HG03354 (cell line): ENCODE measurements at regions not wholly inside any gene's neighbourhood (a gene's known extent, or its start where the extent isn't known, plus 50 kb on each side); places are given as distances from the start of the nearest gene placed in this dataset.
"Not testable (repeated sequence)": the region's sequence is repeated elsewhere in the genome, so short reads cannot be mapped to it uniquely, and the experiment has no call there.

Source experiments
- ATAC-seq: cut with Tn5 transposase; IDR thresholded peaks from one replicate; pipeline ENCODE4 v1.9.1; 2021; ENCODE audit warnings: mild to moderate bottlenecking; ENCODE audit not compliant: unreplicated experiment, poor library complexity, severe bottlenecking

- no peak for ATAC-seq
These were observed 1644.8 kb downstream of the PCDH9 start for GRCh38 chr13:65585346-65585745.

GRCh38 chr13:65584126-65584525 is 1646.0 kb downstream of the PCDH9 start:
- ATAC-seq: no peak

- ATAC-seq: no peak
These were observed 1648.0 kb downstream of the PCDH9 start for GRCh38 chr13:65582160-65582559.

DNA sequence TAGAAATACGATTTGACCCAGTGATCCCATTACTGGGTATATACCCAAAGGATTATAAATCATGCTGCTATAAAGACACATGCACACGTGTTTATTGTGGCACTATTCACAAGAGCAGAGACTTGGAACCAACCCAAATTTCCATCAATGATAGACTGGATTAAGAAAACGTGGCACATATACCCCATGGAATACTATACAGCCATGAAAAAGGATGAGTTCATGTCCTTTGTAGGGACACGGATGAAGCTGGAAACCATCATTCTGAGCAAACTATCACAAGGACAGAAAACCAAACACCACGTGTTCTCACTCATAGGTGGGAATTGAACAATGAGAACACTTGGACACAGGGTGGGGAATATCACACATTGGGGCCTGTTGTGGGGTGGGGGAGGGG is 1665.6 kb downstream of the PCDH9 start:
- ATAC-seq: not testable (repeated sequence)

- ATAC-seq: no peak
These were observed 1667.8 kb downstream of the PCDH9 start for GRCh38 chr13:65562305-65562704.

GRCh38 chr13:65560936-65561335 is 1669.2 kb downstream of the PCDH9 start:
- no peak for ATAC-seq

- no peak for ATAC-seq
These were observed 1674.2 kb downstream of the PCDH9 start for GRCh38 chr13:65555962-65556361.

DNA sequence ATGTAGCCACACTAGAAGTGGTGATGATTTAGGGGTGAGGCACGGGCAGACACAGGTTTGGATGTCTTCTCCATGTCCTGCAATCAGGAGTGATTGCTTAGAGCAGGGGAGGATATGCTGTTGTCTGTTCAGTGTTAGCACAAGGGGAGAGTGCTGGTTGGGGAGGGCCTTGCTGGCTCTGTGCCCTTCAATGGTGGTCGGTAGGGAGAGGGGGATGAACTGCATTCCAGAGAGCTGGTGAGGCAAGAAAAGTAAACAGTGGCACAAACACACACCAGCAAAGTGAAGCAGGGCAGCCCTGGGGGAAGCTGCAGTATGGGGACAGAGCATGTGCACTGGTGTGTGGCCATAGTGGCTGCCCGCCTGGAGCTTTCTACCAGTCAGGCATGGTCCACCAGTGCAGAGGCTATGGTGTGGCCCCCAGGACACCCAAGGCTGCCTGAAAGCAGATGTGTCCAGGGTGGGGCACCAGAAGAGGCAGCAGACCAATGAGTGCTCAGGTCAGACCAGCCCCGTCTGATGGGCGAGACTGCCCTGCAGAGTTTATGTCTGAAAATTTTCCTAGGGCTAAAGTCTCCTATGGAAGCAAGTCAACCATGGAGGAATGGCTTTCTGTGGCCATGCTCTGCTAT is 1676.9 kb downstream of the PCDH9 start:
- no peak for ATAC-seq

DNA sequence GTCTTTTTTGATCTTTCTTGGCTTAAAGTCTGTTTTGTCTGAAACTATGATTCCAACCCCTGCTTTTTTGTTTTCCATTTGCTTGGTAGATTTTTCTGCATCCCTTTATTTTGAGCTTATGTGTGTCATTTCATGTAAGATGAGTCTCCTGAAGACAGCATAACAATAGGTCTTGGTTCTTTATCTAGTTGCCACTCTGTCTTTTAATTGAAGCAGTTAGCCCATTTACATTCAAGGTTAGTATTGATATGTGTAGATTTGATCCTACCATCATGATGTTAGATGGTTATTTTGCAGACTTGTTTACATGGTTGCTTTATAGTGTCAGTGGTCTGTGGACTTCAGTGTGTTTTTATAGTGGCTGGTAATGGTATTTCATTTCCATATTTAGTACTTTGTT is 1678.9 kb downstream of the PCDH9 start:
- no peak for ATAC-seq

DNA sequence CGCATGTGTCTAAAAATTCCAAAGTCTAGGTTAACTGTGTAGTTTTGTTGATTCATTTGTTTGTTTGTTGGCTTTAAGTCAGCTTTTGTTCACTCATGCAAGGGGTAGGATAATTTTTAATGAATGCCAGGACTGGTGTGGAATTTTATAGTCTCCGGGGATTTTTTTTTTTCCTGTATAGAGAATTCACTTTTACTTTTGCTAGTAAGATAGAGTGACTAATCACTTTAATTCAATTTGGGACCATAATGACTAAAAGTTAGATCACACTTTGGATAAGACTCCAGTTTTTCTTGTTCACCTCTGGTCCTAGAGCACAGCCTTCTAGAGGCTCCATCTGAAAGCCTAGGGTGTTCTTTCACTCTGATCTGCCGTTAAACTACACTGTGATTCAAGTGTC is 1690.0 kb downstream of the PCDH9 start:
- ATAC-seq: no peak

DNA sequence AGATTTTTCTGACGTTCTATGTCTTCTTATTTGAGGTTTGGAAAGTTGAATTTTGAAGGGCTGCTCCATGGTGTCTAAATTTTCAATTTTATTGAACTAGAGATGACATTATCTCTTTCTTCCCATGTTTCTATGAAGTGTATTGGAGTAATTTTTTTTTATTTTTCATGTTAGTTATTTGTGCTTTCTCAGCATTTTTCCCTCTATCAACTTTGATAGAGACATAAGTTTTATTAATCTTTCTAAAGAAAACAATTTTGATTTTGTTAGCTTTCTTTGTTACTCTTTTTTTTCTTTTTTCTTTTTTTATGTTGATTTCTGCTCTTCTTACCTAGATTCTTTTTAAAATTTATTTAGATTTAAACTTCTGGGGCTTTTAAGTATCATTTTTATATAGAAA is 1694.8 kb downstream of the PCDH9 start:
- no peak for ATAC-seq

DNA sequence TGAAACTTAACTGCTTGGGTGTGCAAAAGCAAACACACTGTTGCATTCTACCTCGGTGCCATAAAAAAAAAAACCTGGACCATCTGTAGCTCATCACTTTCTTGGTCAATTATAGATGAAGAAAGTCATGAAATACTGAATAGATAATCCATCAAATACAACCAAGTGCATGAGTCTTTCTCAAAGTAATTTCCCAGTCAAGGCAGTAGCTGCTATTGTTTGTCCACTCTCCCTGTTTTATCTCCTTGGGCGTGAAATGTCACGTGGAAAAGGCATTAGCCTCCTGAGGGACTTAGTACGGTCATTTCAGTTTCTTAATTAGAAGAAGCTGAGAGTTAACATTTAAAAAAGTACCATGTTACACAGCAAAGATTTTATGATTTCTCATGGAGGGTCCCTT is 1697.9 kb downstream of the PCDH9 start:
- ATAC-seq: no peak

DNA sequence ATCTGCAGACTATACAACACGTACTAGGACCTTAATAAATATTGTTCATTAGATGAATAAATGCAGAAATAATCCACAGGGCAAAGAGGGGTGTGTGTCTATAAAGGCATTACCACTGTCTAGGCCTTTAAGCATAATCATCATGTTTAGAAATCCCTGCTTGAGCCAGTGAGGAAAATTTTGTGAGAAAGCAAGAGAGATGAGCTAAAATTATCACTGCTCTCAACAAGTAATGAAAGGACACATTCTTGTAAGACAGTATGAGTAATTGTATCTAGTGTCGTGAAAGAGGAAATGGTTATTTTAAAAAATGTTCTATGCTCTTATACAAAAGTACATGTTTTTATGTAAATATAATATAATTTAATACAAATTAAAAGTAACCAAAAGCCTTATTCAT is 1699.4 kb downstream of the PCDH9 start:
- no peak for ATAC-seq

DNA sequence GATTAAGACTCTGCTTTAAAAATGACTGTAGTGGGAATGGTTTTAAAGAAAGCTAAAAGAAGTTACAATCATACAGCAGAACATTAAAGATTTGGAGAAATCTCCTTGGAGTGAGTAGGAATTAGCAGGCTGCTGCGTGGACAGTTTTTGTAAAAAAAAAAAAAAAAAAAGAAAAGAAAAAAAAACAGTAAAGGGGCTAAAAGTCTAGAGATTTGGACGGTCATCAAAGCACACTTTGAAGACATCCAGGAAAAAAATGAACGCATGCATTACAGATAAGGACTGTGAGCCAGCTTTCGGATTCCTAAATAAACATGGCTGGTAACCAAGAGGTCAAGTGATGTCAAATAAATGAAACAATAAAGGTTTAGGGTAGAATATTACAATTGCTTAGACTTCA is 1700.6 kb downstream of the PCDH9 start:
- ATAC-seq: no peak

GRCh38 chr13:65508745-65509144 is 1721.4 kb downstream of the PCDH9 start:
- ATAC-seq: no peak

DNA sequence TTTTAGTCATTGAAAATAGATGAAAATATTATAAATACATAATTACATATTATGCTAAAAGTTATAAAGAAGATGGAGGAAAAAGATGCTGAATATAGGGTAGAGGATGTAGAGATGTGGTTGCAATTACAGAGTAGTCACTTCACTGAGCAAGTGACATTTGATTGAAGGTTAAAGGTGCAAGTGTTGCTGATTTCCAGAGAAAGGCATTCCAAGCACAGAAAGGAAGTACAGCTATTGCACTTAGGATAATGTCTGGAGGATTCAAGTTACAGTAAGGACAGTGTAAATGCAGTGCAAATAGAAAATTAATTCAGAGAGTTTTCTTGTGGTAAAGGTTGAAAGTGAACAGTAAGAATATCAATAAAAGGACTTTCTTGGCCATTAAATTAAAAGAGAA is 1721.8 kb downstream of the PCDH9 start:
- ATAC-seq: no peak

GRCh38 chr13:65505941-65506340 is 1724.2 kb downstream of the PCDH9 start:
- no peak for ATAC-seq

DNA sequence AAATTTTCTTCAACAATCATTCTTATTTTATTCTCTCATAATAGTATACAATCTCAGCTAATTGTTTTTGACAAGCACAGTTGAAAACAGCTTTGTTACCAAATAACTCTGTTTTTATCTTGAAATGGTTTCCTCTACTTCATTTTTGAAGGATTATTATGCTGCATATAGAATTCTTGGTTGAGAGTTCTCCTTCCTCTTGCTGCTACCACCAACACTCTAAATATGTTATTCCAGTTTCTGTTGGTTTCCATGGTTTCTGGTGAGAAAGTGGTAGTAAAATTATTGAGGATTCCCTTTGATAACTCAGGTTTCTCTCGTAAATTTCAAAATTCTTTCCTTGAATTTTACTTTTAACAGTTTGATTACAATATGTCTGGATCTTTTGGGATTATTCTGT is 1725.9 kb downstream of the PCDH9 start:
- ATAC-seq: no peak

DNA sequence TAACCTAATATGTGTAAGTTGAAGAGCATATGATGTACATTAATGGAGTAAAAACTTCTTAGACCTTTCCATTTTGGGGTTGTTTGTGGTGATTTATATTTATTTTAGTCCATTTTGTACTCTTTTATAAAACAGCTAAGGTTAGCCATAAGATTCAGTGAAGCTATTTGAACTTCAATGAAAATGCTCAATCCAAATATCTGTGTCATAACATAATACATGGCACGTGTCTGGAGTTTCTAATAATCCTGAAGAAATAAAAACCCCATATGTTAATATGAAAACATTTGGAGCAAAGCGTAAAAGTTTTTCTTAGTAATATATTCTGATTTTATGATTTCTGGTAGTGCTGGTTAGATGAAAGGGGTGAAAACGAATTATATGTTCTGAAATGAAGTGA is 1729.7 kb downstream of the PCDH9 start:
- no peak for ATAC-seq

- ATAC-seq: no peak
These were observed 1730.9 kb downstream of the PCDH9 start for GRCh38 chr13:65499256-65499655.

- ATAC-seq: no peak
These were observed 1732.9 kb downstream of the PCDH9 start for GRCh38 chr13:65497265-65497664.

DNA sequence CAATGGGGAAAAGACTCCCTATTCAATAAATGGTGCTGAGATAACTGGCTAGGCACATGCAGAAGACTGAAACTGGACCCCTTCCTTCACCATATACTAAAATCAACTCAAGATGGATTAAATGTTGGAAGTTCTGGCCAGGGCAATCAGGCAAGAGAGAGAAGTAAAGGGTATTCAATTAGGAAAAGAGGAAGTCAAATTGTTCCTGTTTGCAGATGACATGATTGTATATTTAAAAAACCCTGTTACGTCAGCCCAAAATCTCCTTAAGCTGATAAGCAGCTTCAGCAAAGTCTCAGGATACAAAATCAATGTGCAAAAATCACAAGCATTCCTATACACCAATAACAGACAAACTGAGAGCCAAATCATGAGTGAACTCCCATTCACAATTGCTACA is 1739.4 kb downstream of the PCDH9 start:
- ATAC-seq: not testable (repeated sequence)
